GM19463 (cell line): ENCODE measurements at regions not wholly inside any gene's neighbourhood (a gene's known extent, or its start where the extent isn't known, plus 50 kb on each side); places are given as distances from the start of the nearest gene placed in this dataset.
A peak's percentile ranks its signal among the peaks of the same experiment; 100 is the strongest.

Experiments
- ATAC-seq: cut with Tn5 transposase; IDR thresholded peaks from one replicate; pipeline ENCODE4 v1.9.1; 2021; ENCODE audit warnings: mild to moderate bottlenecking, moderate library complexity; ENCODE audit not compliant: unreplicated experiment

GRCh38 chr5:3297853-3298252 is 297.8 kb upstream of the IRX1 start:
- no peak for ATAC-seq

GRCh38 chr5:3288325-3288724 is 307.3 kb upstream of the IRX1 start:
- no peak for ATAC-seq

GRCh38 chr5:3287516-3287915 is 308.1 kb upstream of the IRX1 start:
- ATAC-seq = no peak

- no peak for ATAC-seq
These were observed 310.0 kb upstream of the IRX1 start for GRCh38 chr5:3285621-3286020.

GRCh38 chr5:3284506-3284905 is 311.1 kb upstream of the IRX1 start:
- ATAC-seq = no peak

GRCh38 chr5:3282841-3283240 is 312.8 kb upstream of the IRX1 start:
- ATAC-seq = no peak

- no peak for ATAC-seq
These were observed 314.3 kb upstream of the IRX1 start for GRCh38 chr5:3281366-3281765.

- ATAC-seq = no peak
These were observed 317.0 kb upstream of the IRX1 start for GRCh38 chr5:3278643-3279042.

GRCh38 chr5:3277590-3278196 is 317.9 kb upstream of the IRX1 start:
- peak; percentile 54 for ATAC-seq

GRCh38 chr5:3276896-3277295 is 318.7 kb upstream of the IRX1 start:
- no peak for ATAC-seq

- no peak for ATAC-seq
These were observed 326.1 kb upstream of the IRX1 start for GRCh38 chr5:3269395-3270169.

- no peak for ATAC-seq
These were observed 326.8 kb upstream of the IRX1 start for GRCh38 chr5:3268760-3269330.

GRCh38 chr5:3266861-3267260 is 328.8 kb upstream of the IRX1 start:
- no peak for ATAC-seq

GRCh38 chr5:3265936-3266335 is 329.7 kb upstream of the IRX1 start:
- ATAC-seq = no peak

- ATAC-seq = no peak
These were observed 330.3 kb upstream of the IRX1 start for GRCh38 chr5:3265131-3265885.

- ATAC-seq = no peak
These were observed 333.2 kb upstream of the IRX1 start for GRCh38 chr5:3262451-3262850.

- ATAC-seq = no peak
These were observed 334.6 kb upstream of the IRX1 start for GRCh38 chr5:3261081-3261480.

GRCh38 chr5:3258050-3258449 is 337.6 kb upstream of the IRX1 start:
- ATAC-seq = no peak

GRCh38 chr5:3252235-3252634 is 343.4 kb upstream of the IRX1 start:
- ATAC-seq = no peak

GRCh38 chr5:3251784-3252183 is 343.8 kb upstream of the IRX1 start:
- ATAC-seq = no peak

GRCh38 chr5:3249401-3249800 is 346.2 kb upstream of the IRX1 start:
- ATAC-seq = no peak
